ENCODE measurements at regions not wholly inside any gene's neighbourhood (a gene's known extent, or its start where the extent isn't known, plus 50 kb on each side); places are given as distances from the start of the nearest gene placed in this dataset.

DNA sequence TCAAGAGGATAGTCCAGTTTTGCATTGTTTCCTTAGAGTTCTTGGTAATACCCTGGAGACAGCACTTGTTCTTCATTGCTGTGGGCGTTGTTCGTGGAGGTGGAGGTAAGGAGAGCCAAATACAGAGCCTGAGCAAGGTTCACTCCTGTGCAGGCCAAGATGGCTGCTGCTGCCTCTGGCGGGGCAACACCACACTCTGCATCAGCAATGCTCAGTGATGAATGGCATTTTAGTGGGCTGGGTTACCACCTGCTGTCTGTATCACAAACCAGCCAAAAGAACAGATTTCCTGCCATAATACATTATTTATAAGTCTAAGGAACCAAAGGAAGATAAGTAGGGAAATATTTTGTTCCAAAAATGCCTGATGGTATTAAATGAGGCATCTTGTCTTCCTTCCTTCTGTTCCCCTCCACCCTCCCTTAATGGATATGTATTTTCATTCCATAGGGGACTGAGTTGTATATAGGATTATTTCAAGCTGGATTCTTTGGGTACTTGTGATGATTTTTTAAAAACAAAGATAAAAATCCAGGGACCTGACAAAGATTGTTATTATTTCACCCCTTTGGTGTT is 61.6 kb upstream of the LIMCH1 start:
- TF ChIP-seq, protein P1, sequence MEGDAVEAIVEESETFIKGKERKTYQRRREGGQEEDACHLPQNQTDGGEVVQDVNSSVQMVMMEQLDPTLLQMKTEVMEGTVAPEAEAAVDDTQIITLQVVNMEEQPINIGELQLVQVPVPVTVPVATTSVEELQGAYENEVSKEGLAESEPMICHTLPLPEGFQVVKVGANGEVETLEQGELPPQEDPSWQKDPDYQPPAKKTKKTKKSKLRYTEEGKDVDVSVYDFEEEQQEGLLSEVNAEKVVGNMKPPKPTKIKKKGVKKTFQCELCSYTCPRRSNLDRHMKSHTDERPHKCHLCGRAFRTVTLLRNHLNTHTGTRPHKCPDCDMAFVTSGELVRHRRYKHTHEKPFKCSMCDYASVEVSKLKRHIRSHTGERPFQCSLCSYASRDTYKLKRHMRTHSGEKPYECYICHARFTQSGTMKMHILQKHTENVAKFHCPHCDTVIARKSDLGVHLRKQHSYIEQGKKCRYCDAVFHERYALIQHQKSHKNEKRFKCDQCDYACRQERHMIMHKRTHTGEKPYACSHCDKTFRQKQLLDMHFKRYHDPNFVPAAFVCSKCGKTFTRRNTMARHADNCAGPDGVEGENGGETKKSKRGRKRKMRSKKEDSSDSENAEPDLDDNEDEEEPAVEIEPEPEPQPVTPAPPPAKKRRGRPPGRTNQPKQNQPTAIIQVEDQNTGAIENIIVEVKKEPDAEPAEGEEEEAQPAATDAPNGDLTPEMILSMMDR (IDR thresholded peaks at IDR 0.05; ENCODE audit: extremely low read depth in 1 of 2, insufficient read depth in 1 of 2, low read depth in 1 of 2, low read length in 2 of 2) = no peak
- TF ChIP-seq GATA2 (IDR thresholded peaks at IDR 0.05; ENCODE audit: insufficient read depth, insufficient read length, low read depth, low read length) (no peak), POLR2A (IDR thresholded peaks at IDR 0.05; ENCODE audit: low read depth, low read length) (no peak)

All from endothelial cell of umbilical vein (primary cell).